ENCODE measurements at regions not wholly inside any gene's neighbourhood (a gene's known extent, or its start where the extent isn't known, plus 50 kb on each side); places are given as distances from the start of the nearest gene placed in this dataset.

DNA sequence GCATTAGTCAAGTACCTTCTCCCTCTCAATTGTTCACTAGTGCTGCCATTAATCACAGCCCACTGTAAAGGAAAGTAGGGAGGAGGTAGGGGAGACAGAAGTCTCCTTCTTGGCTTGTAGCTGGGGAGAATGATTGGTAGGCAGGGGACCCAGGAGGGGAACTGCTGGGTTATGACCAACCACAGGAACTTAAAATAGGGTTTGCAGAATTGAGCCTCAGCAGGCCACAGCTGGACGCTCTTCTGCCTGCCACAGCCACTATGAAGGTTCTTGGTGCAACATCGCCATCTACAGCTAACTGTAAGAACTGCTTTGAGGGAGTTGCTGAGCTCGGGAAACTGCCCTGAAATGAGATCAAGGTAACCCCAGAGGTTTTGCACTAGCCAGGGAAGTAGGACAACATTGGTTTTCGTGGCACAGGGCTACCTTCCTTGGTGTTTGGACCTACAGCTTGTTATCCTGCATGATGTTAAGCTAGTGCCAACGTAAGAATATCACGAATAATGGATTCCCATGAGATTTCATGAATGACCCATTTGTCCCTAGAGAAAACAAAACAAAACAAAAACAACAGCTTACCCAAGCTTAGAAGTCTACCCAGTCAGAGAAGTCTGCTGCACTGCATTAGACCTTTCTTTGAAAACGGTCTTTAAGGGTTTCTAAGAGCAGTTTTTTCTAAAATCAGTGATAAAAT is 787.1 kb upstream of the API5 start:
- Histone ChIP-seq H3K9me3 (ENCODE audit: insufficient read depth, low read length, severe bottlenecking) (no peaks in the 10 kb centered on the region), H4K20me1 (ENCODE audit: insufficient read depth, low read length) (no peaks in the 10 kb centered on the region), H3K27ac (ENCODE audit: low read length) (no peak overlapping the region), H2AFZ (ENCODE audit: low read depth, low read length) (no peak overlapping the region), H3K4me2 (ENCODE audit: insufficient read depth, low read length) (no peak overlapping the region), H3K4me1 (ENCODE audit: insufficient read depth, low read length) (no peaks in the 10 kb centered on the region), H3K9ac (ENCODE audit: low read depth, low read length) (no peak overlapping the region), H3K4me3 (ENCODE audit: low read depth in 1 of 2, low read length in 2 of 2) (no peak overlapping the region), H3K79me2 (ENCODE audit: insufficient read depth, low read length) (no peaks in the 10 kb centered on the region), H3K36me3 (ENCODE audit: insufficient read depth, low read length) (no peaks in the 10 kb centered on the region), H3K27me3 (ENCODE audit: insufficient read depth, low read length, poor library complexity) (no peaks in the 10 kb centered on the region)
- TF ChIP-seq EZH2 (IDR thresholded peaks at IDR 0.05; ENCODE audit: borderline replicate concordance, low read depth, low read length, severe bottlenecking): no peak
- TF ChIP-seq CTCF (IDR thresholded peaks at IDR 0.05; ENCODE audit: borderline replicate concordance, extremely low read depth, low read length, poor library complexity, severe bottlenecking): peak; percentile 85
- peak; percentile 41 for DNase-seq
- peak; percentile 76 for ATAC-seq (ENCODE audit: insufficient read depth, low read depth)

DNA sequence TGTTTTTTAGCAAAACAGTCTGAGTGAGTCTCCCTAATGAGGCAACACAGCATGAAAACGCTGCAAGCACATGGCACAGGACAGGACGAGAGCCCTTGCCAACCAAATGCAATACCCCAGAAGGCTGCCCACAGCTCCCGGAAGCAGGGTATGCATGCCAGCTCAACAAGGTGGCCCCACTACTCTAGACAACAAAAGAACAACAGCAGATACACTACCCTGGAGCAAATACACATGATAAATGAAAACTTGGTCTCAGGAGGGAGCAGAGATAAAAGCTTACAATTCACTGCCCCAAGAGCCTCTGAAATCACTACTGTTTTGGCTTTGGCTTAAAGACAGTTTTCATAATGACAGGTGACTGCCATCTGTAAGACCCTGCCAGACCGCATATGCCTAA is 785.4 kb upstream of the API5 start:
- no peak for ATAC-seq (ENCODE audit: insufficient read depth, low read depth)
- no peaks in the 10 kb centered on the region for H3K36me3 ChIP-seq (ENCODE audit: insufficient read depth, low read length)
- H2AFZ ChIP-seq (ENCODE audit: low read depth, low read length): no peak overlapping the region

GRCh38 chr11:42528471-42528870 is 783.3 kb upstream of the API5 start:
- Histone ChIP-seq H2AFZ (ENCODE audit: low read depth, low read length) (no peak overlapping the region), H3K36me3 (ENCODE audit: insufficient read depth, low read length) (no peaks in the 10 kb centered on the region), H3K4me3 (ENCODE audit: low read depth in 1 of 2, low read length in 2 of 2) (no peak overlapping the region), H3K9me3 (ENCODE audit: insufficient read depth, low read length, severe bottlenecking) (no peaks in the 10 kb centered on the region), H3K27ac (ENCODE audit: low read length) (no peak overlapping the region), H3K27me3 (ENCODE audit: insufficient read depth, low read length, poor library complexity) (no peaks in the 10 kb centered on the region), H3K4me1 (ENCODE audit: insufficient read depth, low read length) (no peaks in the 10 kb centered on the region), H3K9ac (ENCODE audit: low read depth, low read length) (no peak overlapping the region), H3K79me2 (ENCODE audit: insufficient read depth, low read length) (no peaks in the 10 kb centered on the region), H3K4me2 (ENCODE audit: insufficient read depth, low read length) (no peak overlapping the region), H4K20me1 (ENCODE audit: insufficient read depth, low read length) (no peaks in the 10 kb centered on the region)
- TF ChIP-seq EZH2 (IDR thresholded peaks at IDR 0.05; ENCODE audit: borderline replicate concordance, low read depth, low read length, severe bottlenecking) (no peak), CTCF (IDR thresholded peaks at IDR 0.05; ENCODE audit: borderline replicate concordance, extremely low read depth, low read length, poor library complexity, severe bottlenecking) (no peak)
- ATAC-seq (ENCODE audit: insufficient read depth, low read depth) (no peak), DNase-seq (no peak)

More for the DNA sequence above, 785.4 kb upstream of the API5 start:
- Histone ChIP-seq H3K9ac (ENCODE audit: low read depth, low read length) (no peak overlapping the region), H4K20me1 (ENCODE audit: insufficient read depth, low read length) (no peaks in the 10 kb centered on the region), H3K4me2 (ENCODE audit: insufficient read depth, low read length) (no peak overlapping the region), H3K4me3 (ENCODE audit: low read depth in 1 of 2, low read length in 2 of 2) (no peak overlapping the region), H3K9me3 (ENCODE audit: insufficient read depth, low read length, severe bottlenecking) (no peaks in the 10 kb centered on the region), H3K79me2 (ENCODE audit: insufficient read depth, low read length) (no peaks in the 10 kb centered on the region), H3K27me3 (ENCODE audit: insufficient read depth, low read length, poor library complexity) (no peaks in the 10 kb centered on the region), H3K4me1 (ENCODE audit: insufficient read depth, low read length) (no peaks in the 10 kb centered on the region), H3K27ac (ENCODE audit: low read length) (no peak overlapping the region)
- DNase-seq: no peak
- no peak for TF ChIP-seq EZH2 (IDR thresholded peaks at IDR 0.05; ENCODE audit: borderline replicate concordance, low read depth, low read length, severe bottlenecking)
- TF ChIP-seq CTCF (IDR thresholded peaks at IDR 0.05; ENCODE audit: borderline replicate concordance, extremely low read depth, low read length, poor library complexity, severe bottlenecking): no peak

All from DND-41 (cell line).